ENCODE measurements at regions not wholly inside any gene's neighbourhood (a gene's known extent, or its start where the extent isn't known, plus 50 kb on each side); places are given as distances from the start of the nearest gene placed in this dataset.

GRCh38 chr10:63066606-63067005, 66.5 kb upstream of the NRBF2 start:
- CTCF ChIA-PET: interaction anchor here (0.6 to 1.6 kb wide), 2 partner anchors 9 to 643 kb away, joined by 4 to 8 read pairs; no protein-coding TSS in a partner anchor
- Histone ChIP-seq H3K27me3 (ENCODE audit: control insufficient read depth, insufficient read depth, low read length) (peaks cover 8% of the 10 kb centered on the region; the same call in 1 of the 2 replicates), H3K4me3 (ENCODE audit: low read depth, low read length) (no peak overlapping the region), H3K36me3 (ENCODE audit: control insufficient read depth, insufficient read depth, low read length) (no peaks in the 10 kb centered on the region)
- no peak for DNase-seq (ENCODE audit: low read depth)
- POLR2A ChIA-PET: interaction anchor here (0.7 kb wide), 1 partner anchor 15 kb away, joined by 3 read pairs; no protein-coding TSS in a partner anchor
- no peak for TF ChIP-seq CTCF (IDR thresholded peaks at IDR 0.05; ENCODE audit: insufficient read depth, low read depth, low read length)

GRCh38 chr10:63064706-63065105, 68.4 kb upstream of the NRBF2 start:
- POLR2A ChIA-PET: no interaction called here
- TF ChIP-seq CTCF (IDR thresholded peaks at IDR 0.05; ENCODE audit: insufficient read depth, low read depth, low read length): no peak
- H3K36me3 ChIP-seq (ENCODE audit: control insufficient read depth, insufficient read depth, low read length): no peaks in the 10 kb centered on the region
- H3K4me3 ChIP-seq (ENCODE audit: low read depth, low read length): no peak overlapping the region
- peaks cover 7% of the 10 kb centered on the region; the same call in 1 of the 2 replicates for H3K27me3 ChIP-seq (ENCODE audit: control insufficient read depth, insufficient read depth, low read length)
- CTCF ChIA-PET: interaction anchor here (1.2 to 1.6 kb wide), 2 partner anchors 11 to 453 kb away, joined by 4 read pairs; no protein-coding TSS in a partner anchor
- DNase-seq (ENCODE audit: low read depth): no peak

- DNase-seq (ENCODE audit: low read depth): no peak
- ChIA-PET POLR2A (no interaction called here), CTCF (interaction anchor here (1.2 to 1.6 kb wide), 2 partner anchors 9 to 1915 kb away, joined by 3 to 8 read pairs; no protein-coding TSS in a partner anchor)
- no peak for TF ChIP-seq CTCF (IDR thresholded peaks at IDR 0.05; ENCODE audit: insufficient read depth, low read depth, low read length)
- Histone ChIP-seq H3K27me3 (ENCODE audit: control insufficient read depth, insufficient read depth, low read length) (no peaks in the 10 kb centered on the region), H3K4me3 (ENCODE audit: low read depth, low read length) (no peak overlapping the region), H3K36me3 (ENCODE audit: control insufficient read depth, insufficient read depth, low read length) (no peaks in the 10 kb centered on the region)
These were observed 74.9 kb upstream of the NRBF2 start for GRCh38 chr10:63058236-63058635.

GRCh38 chr10:63057509-63057908, 75.6 kb upstream of the NRBF2 start:
- no peak for DNase-seq (ENCODE audit: low read depth)
- POLR2A ChIA-PET: no interaction called here
- no peak for TF ChIP-seq CTCF (IDR thresholded peaks at IDR 0.05; ENCODE audit: insufficient read depth, low read depth, low read length)
- H3K27me3 ChIP-seq (ENCODE audit: control insufficient read depth, insufficient read depth, low read length): no peaks in the 10 kb centered on the region
- CTCF ChIA-PET: interaction anchor here (1.0 to 1.6 kb wide), 3 partner anchors 10 to 1914 kb away, joined by 3 to 8 read pairs (median 3); no protein-coding TSS in a partner anchor
- no peak overlapping the region for H3K4me3 ChIP-seq (ENCODE audit: low read depth, low read length)
- H3K36me3 ChIP-seq (ENCODE audit: control insufficient read depth, insufficient read depth, low read length): no peaks in the 10 kb centered on the region

- POLR2A ChIA-PET: no interaction called here
- Histone ChIP-seq H3K27me3 (ENCODE audit: control insufficient read depth, insufficient read depth, low read length) (no peaks in the 10 kb centered on the region), H3K36me3 (ENCODE audit: control insufficient read depth, insufficient read depth, low read length) (no peaks in the 10 kb centered on the region), H3K4me3 (ENCODE audit: low read depth, low read length) (no peak overlapping the region)
- TF ChIP-seq CTCF (IDR thresholded peaks at IDR 0.05; ENCODE audit: insufficient read depth, low read depth, low read length): no peak
- CTCF ChIA-PET: no interaction called here
- DNase-seq (ENCODE audit: low read depth): no peak
These were observed 77.4 kb upstream of the NRBF2 start for GRCh38 chr10:63055705-63056104.

Data from BJ (cell line).